ENCODE measurements at regions not wholly inside any gene's neighbourhood (a gene's known extent, or its start where the extent isn't known, plus 50 kb on each side); places are given as distances from the start of the nearest gene placed in this dataset.

DNA sequence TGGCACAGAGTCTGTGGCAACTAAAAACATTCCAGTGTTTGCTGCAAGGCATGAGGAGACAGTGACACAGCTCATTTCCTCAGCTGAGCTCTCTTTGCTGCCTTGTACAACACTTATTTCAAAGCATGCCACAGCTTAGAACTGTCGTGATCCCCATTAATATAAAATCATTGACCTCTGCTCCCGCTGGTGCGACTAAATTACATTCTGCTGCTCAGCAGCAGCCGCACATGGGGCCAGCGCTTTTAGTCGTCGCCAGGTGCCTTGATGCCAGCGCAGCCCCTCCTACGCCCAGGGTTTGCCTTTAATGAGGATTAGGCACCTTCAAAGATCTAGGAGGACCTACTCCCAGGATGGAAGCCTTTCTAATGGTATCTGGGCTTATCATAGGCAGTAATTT, 717.9 kb upstream of the POU3F2 start:
- no peak for TF ChIP-seq POLR2A (IDR thresholded peaks at IDR 0.05)
- TF ChIP-seq, protein P1, sequence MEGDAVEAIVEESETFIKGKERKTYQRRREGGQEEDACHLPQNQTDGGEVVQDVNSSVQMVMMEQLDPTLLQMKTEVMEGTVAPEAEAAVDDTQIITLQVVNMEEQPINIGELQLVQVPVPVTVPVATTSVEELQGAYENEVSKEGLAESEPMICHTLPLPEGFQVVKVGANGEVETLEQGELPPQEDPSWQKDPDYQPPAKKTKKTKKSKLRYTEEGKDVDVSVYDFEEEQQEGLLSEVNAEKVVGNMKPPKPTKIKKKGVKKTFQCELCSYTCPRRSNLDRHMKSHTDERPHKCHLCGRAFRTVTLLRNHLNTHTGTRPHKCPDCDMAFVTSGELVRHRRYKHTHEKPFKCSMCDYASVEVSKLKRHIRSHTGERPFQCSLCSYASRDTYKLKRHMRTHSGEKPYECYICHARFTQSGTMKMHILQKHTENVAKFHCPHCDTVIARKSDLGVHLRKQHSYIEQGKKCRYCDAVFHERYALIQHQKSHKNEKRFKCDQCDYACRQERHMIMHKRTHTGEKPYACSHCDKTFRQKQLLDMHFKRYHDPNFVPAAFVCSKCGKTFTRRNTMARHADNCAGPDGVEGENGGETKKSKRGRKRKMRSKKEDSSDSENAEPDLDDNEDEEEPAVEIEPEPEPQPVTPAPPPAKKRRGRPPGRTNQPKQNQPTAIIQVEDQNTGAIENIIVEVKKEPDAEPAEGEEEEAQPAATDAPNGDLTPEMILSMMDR (IDR thresholded peaks at IDR 0.05): no peak
